Kidney glomerular epithelial cell (primary cell): ENCODE measurements at regions not wholly inside any gene's neighbourhood (a gene's known extent, or its start where the extent isn't known, plus 50 kb on each side); places are given as distances from the start of the nearest gene placed in this dataset.
A peak's percentile ranks its signal among the peaks of the same experiment; 100 is the strongest.

ENCODE experiments used
- DNase-seq: peaks from one replicate; lab custom pipeline; 2025; lab: John Stamatoyannopoulos, UW

- no peak for DNase-seq
Observed at GRCh38 chr5:173557123-173557903, 59.1 kb downstream of the BOD1 start.

GRCh38 chr5:173556142-173557028, 60.1 kb downstream of the BOD1 start:
- DNase-seq = no peak

DNA sequence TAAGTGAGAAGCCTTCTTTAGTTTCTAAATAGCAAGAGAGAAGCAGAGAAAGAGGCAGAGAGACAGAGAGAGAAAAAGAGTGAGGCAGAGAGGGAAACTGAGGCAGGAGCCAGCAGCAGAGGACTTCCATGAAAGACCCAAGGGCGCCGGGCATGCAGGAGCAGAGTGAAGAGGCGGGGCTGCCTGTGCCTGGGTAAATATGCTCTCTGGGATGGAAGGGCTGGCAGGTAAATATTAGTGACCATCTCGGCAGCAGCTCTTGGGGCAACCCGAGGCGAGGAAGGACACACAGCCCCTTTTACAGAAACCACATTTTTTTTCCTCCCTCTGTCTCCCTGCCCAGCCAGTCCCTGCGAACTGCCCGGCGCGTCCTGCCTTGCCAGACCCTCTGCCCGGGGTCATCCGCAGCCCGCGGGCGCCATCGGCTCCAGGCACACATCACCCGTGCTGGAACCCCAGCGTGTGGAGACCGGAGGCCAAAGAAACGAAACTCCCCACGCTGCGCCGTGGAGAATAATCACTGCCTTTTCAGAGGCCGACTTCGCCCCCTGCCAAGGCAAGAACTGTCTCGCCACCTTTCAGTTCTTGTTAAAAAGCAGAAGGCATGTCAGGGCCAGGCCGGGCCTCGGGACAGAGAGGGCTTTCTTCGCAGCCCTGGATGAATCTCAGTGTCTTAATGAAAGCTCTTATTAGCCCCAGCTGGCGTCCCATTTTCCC, 61.3 kb downstream of the BOD1 start:
- DNase-seq = no peak

- no peak for DNase-seq
Observed at GRCh38 chr5:173554038-173554955, 62.2 kb downstream of the BOD1 start.

DNA sequence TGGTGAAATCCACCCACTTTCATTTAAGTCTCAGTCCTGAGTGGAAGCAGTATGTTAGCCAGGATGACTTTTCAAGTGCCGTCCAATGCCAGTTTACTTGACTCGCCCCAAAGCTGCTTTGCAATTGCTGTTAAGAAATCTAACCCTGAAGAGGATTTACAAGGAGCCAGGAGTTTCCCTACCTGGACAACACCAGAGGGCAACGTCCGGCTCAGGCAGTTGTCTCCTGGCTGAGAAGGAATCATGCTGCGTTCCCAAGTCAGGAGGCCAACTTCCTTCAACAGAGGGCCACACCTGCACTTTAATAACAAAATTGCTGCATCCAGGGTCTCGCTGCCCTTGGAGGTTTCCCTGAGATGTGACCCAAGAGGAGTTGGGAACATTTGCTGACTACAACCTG, 65.8 kb downstream of the BOD1 start:
- DNase-seq = no peak

DNA sequence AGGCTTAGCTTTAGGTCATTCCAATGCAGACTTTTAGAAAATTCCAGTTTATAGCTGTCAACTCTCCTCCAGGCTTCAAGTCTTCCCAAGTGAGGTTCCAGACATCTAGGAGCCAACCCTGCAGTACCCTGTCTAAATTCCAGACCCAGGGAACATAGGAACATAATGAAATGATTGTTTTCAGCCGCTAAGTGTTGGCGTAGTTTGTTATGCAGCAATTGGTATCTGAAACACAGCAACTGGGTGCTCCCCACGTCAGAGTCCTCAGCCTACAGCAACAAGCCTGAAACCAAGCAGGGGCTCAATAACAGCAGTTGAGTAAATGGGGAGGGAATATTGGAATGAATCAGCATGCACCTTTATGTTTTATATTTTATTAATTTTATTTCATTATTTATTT, 66.8 kb downstream of the BOD1 start:
- DNase-seq = no peak

DNA sequence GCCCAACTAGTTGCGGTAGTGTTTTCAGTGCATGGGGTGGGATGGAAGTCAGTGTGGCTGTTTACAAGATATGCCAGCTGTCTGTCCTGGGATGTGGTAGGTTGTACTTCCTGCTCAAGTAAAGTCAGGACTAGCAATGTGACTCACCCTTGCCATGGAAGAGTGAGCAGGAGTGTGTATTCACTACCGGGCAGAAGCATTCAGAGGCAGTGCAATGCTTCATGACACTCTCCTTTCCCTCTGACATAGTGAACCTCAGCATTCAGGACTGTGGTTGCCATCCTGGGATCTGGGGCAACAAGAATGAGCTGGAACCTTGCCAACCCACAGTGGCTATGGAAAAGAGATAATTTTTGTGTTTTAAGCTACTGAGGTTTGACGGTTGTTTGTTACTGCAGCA, 68.9 kb downstream of the BOD1 start:
- peak; percentile 88 for DNase-seq

DNA sequence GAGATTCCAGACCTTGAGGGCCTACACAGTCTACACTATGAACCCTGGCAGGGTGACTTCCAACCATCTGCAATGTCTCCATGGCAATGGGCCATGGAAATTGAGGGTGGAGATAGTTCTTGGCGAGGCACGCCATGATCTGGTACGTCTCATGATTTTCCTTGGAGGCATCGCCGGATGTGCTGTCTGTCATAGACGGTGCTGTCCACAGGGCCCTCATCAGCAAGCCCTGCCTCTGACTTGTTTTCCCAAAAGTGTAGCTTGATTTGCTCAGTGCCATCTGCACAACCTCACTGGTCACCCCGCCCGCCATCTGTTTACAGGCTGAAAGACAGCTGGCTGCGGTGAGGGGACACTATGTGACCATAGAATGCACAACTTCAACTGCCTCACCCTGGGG, 73.5 kb downstream of the BOD1 start:
- DNase-seq = no peak

- no peak for DNase-seq
Observed at GRCh38 chr5:173542159-173542558, 74.3 kb downstream of the BOD1 start.

- no peak for DNase-seq
Observed at GRCh38 chr5:173538654-173539053, 77.8 kb downstream of the BOD1 start.

GRCh38 chr5:173538018-173538417, 78.4 kb downstream of the BOD1 start:
- DNase-seq = no peak

DNA sequence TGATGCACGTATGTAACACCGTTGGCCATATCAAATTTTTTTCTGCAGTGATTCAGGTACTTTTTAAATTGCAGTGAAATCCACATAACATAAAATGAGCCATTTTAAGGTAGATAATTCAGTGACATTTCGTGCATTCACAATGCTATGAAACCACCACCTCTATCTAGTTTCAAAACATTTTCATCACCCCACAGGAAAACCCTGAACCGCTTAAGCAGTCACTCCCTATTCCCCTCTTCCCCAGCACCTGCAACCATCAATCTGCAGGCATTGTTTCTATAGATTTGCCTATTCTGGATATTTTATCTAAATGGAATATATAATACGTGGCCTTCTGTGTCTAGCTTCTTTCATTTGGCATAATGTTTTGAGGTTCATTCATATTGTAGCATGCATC, 79.2 kb downstream of the BOD1 start:
- no peak for DNase-seq

GRCh38 chr5:173535976-173536639, 80.3 kb downstream of the BOD1 start:
- DNase-seq = no peak

DNA sequence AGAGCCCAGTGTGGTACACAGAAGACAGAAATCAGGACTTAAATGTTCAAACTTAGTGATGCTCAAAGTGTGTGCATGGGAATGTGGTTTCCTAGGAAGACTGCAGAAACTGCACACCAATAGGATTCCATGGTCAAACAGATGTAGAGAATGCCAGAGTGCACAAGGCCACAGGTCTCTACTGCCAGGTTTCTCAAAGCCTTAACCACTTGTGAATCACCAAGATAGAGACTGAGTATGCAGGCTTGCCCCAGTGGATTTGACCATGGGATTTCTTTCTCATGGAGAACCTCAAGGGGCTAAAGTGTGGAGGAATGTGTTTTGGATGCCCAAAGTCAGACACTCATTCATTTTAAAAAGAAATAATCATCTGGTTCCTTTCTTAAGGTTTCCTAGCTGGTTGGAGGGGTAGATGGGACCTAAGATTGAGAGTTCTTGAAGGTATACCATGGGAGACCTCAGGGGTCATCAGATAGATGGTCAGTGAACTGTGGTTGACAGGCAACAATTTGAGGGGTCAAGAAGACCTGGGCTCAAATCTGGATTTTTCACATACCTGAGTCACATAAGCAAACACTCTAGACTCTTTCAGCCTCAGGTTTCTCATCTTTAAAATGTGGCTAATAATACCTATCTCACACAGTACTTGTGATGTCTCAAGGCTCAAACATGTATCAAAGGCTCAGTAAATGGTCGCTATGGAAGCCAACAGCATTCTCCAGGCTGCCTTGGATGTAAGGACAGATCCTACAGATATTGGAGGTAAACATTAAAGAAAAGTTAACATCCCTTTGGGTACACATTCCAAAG, 81.1 kb downstream of the BOD1 start:
- no peak for DNase-seq

- no peak for DNase-seq
Observed at GRCh38 chr5:173534664-173535063, 81.8 kb downstream of the BOD1 start.

- no peak for DNase-seq
Observed at GRCh38 chr5:173534031-173534430, 82.4 kb downstream of the BOD1 start.

GRCh38 chr5:173532689-173533250, 83.7 kb downstream of the BOD1 start:
- DNase-seq = no peak

- DNase-seq = no peak
Observed at GRCh38 chr5:173531863-173532262, 84.6 kb downstream of the BOD1 start.

GRCh38 chr5:173530547-173530946, 85.9 kb downstream of the BOD1 start:
- DNase-seq = no peak

DNA sequence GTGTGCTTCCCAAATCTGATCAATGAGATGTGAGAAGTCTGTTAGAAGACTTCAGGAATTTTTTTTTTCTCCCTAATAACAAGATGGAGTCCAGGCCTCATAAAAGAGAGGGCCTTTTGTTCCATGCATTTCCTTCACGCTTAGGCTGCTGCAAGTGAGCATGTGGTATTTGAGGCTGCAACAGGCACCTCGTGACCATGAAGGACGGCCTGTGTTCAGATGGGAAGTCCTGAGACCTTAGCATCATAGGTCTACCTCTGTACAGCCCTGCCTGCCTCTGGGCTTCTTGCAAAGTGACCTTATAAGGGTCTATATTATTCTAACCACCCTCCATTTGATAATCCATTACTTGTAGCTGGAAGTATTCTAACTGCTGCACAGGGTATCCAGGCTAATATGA, 86.6 kb downstream of the BOD1 start:
- no peak for DNase-seq
